GM19372 (cell line): ENCODE measurements at regions not wholly inside any gene's neighbourhood (a gene's known extent, or its start where the extent isn't known, plus 50 kb on each side); places are given as distances from the start of the nearest gene placed in this dataset.

Experiments
- ATAC-seq: cut with Tn5 transposase; IDR thresholded peaks from one replicate; pipeline ENCODE4 v1.9.1; 2021; ENCODE audit warnings: mild to moderate bottlenecking, low read depth, moderate library complexity; ENCODE audit not compliant: unreplicated experiment

DNA sequence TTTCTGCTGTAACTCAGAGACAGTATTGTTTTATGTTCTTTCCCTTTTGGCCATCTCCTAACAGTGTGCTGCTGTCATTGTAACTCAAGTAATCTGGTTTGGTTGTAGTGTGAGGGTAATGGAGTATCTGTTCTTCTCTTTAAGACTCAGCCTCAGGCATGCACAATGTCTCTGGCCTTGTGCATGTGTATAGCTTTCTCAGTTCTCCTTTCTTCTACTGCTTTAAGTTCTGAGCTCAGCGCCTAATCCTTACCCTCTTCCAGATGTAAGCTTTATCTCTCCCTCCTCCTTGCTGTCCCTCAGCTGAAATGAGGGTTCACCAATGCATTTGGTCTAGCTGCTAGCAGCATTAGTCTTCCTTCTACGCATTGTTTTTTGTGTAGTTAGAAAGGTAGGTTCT is 1420.4 kb upstream of the PRMT6 start:
- ATAC-seq, result no peak

DNA sequence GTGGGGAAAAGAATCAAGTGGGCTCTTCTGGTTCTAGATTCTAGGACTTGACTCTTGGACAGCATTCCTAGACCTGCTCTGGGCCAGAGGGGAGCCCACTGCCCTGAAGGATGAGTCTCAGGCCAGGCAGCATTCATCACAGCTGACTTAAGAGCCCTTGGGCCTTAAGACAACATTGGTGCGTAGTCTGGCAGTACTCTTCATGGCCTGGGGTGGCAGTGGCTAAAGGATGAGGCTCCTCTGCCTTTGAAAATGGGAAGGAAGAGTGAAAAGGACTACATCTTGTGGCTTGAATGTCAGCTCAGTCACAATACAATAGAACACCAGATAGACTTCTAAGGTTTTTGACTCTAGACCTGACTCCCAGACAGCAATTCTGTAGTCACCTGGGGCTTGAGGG is 1415.1 kb upstream of the PRMT6 start:
- no peak for ATAC-seq

DNA sequence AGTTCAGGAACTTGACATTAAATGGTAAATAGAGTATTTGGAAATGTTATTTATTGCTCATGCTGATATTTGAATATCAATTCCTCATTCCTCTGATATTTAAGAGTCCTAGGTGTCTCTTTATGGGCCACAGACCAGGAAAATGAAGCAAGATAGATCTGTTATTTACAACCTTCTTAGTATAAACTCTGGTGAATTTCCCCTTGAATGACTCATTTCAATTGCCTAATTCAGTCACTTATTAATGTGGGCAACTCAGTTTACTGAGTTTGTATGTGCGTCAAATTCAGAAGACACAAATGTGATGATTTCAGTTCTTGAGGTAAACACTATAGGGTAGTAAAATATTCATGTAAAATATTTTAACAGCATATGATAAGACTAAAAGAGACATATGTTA is 1404.4 kb upstream of the PRMT6 start:
- ATAC-seq, result no peak

DNA sequence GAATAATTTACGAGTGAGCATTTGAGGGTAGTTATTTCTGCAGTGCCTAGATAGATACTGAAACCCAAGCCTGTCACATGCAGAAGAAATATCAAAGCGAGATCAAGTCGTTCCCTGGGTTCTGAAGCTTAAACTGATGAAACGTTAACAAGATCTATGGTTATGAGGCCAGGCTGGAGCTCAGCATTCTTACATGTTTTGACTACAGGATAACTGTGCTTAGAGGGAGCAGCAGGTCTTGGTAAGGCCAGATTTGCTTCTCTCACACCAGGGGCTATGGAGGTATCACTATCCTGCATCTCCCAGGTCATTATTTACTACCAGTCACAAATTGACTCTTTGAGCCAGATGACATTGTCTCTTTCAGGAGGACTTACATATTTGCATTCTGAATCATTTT is 1401.4 kb upstream of the PRMT6 start:
- no peak for ATAC-seq

DNA sequence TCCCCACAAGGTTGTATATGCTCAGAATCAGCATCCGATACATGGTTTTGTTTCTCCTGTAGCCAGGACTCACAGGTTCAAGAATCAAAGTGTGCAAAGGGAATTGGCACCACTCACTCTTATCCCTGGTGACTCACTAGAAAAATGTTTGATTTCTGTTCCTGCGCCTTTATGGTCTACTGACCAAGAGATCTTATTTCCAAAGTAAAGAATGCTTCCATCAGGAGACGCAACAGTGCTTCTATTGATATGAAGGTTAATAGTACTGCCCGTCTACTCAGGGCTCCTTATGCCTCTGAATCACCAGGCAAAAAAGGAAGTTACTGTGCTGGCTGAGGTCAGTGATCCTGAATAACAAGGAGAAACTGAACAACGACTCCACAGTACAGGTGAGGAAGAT is 1392.0 kb upstream of the PRMT6 start:
- no peak for ATAC-seq

DNA sequence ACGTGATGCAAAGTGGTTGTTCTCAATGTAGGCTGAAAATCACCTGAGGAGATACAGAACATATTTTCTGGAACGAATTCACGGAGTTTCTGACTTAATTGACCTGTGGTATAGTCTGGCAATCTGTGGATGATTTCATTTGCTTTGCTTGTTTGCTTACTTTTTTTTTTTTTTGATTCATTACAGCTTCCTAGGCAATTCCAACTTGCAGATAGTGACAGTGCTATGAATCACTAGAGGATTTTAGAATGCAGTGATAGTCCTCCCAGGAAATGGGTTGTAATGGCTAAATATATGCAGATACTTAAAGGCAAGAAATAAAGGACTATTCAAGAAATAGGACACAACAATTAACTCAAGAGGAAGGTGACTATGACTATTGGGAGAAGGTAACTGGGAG is 1378.1 kb upstream of the PRMT6 start:
- no peak for ATAC-seq

DNA sequence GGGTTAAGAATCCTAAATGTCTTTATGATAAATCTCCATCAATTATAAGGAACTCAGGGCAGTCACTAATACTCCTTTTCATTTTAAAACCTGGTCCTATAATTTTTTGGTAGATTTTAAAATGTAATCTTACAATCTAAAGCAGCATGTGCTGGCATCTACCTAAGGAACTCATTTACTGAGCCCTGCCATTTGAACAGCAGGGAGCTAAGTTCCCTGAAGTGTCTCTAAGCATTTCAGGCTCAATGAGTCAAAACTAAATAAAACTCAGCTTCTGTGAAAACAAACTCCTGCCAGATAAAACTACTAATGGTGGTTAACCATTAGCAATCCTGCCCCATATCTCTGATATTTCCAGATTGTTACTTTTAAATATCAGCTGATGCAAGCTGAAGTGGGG is 1371.8 kb upstream of the PRMT6 start:
- ATAC-seq, result no peak

DNA sequence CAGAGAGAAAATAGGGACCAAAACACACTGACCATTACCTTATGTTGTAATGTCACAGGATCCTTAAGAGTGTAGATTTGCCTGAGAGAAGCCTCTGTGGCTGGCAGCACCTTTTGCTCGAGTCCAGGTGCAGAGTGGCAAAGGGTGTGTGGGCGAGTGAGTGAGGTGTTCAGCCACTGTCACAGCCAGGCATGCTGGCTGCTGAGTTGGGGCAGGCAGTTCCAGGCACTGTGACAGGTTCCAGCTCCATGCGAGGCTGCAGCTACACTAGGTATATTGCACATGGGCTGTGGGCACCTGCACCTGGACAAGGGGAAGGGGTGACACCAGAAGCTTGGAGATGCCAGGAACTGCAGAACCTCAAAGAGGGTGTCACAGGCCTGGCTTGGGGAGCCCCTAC is 1370.4 kb upstream of the PRMT6 start:
- ATAC-seq, result no peak

DNA sequence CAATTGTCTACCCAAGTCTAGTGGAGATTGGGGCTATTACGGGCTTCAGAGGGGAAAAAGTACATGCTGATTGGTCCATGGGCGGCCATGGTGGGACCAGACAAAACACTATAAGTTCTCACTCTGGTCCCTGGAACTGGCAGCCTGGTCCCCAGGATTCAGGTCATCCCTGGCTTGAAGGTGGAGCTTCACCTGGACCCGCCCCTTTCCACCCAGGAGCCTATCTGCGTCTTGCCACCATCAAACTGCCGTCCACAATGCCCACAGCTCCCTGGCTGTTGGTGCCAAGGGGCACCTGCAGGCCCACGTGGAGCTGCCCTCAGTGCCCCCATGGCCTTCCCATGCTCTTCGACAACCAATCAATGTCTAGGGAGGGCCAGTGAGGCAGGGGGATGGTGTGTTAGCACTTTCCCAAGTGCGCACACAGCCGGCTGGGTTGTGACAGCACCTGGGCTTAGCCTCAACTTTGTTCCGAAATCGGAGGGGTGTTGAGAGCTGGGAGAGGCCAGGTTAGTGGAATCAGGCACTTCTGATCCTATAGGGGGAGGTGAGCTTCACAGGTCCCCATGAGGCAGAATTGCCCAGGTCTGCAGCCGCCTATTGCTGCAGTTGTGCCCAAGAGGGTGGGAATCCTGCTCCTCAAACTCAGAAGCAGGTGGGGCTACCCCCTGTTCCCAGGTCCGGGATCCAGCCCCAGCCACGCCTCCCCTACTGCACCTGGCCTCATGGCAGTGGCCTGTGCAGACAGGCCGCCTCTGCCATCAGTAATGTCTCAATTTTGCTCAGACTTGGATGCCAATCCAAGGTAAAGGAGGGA is 1369.4 kb upstream of the PRMT6 start:
- ATAC-seq, result no peak

DNA sequence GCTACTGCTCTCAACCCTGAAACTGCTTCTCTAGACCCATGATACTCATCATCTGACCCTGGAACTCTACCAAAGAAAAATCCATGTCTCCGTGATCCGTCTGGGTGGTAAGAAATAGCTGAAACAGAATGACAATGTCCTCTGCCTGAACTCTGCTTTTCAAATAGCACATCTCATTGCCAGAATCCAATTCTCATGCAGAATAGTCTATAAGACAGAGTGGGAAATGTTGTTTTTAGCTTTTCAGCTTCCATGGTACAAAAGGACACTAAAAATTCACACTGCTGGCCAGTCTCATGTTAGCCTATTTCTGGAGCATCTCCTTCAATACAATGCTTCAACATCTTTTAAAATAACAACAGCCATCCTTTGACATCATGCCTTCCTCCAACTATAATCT is 1355.8 kb upstream of the PRMT6 start:
- no peak for ATAC-seq

DNA sequence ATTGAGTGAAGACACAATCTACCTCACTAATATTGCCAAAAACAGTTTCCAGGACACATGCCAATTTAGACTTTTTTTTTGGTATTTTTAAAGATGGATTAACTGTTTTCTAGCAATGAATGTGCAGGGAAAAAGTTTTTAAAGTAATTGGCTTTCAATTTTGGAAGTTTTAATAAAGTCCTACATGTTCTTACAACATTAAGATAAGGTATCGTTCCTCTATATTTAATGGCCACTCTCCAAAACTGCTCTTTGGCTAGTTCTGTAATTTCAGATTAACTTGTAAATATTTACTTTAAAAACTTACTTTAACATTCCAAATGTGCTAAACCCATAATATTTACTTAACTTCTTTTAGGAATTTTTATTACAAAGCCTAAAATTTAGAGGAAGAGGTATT is 1332.2 kb upstream of the PRMT6 start:
- ATAC-seq, result no peak

DNA sequence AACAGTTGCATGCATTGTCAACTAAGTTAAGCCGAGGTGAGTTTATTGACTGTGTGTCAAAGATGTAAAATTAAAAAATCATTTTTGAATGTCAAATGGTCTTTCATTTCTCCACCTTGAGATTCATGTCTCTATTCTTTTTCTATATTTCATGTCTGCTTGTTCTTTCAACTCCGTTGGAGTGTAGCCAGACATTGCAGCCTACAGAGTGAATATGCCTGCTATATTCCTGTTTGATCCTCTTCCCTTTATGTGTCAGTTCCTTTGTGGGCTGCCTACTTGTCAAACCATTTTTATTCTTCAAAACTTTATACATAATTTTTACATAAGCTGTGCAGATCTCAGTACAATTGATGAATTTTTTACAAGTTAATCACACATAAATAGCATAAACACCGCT is 1325.8 kb upstream of the PRMT6 start:
- no peak for ATAC-seq

DNA sequence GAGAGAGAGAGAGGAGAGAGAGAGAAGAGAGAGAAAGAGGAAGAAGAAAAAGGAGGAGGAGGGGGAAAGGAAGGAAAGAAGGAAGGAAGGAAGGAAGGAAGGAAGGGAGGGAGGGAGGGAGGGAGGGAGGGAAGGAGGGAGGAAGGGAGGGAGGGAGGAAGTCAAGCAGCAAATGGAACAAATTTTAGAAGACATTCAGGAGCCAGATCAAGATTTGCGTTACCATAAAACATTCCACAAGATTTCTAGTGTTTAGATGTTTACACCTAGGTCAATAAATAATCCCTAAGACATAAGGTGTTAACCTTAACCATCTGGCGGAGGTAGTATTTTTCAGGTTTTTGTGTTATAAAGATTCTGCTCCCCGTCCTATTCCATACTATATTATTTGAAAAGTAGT is 1320.1 kb upstream of the PRMT6 start:
- no peak for ATAC-seq

DNA sequence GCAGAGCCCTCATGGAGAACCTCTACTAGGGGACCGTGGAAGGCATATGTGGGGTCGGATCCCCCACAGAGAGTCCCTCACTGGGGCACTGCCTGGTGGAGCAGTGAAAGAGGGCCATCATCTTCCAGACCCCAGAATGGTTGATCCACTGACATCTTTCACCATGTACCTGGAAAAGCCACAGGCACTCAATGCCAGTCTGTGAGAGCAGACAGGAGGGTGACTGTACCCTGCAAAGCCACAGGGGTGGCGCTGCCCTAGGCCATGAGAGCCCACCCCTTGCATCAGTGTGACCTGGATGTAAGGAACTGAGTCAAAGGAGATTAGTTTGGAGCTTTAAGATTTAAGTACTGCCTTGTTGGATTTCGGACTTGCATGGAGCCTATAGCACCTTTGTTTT is 1276.7 kb upstream of the PRMT6 start:
- no peak for ATAC-seq

DNA sequence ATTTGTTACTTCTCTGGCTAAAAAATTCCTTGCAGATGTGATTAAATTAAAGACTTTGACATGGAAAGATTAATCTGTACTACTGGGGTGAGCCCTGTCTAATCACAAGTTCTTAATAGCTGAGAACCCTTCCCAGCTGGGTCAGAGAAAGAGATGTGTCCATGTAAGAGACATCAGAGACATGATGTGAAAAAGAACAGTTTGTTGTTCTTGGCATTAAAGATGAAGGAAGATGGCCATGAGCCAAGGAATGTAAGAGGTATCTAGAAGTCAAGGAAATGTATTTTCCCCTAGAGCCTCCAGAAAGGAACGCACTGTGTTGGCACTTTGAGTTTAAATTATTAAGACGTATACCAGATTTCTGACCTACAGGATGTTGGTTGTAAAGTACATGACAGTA is 1271.5 kb upstream of the PRMT6 start:
- no peak for ATAC-seq

DNA sequence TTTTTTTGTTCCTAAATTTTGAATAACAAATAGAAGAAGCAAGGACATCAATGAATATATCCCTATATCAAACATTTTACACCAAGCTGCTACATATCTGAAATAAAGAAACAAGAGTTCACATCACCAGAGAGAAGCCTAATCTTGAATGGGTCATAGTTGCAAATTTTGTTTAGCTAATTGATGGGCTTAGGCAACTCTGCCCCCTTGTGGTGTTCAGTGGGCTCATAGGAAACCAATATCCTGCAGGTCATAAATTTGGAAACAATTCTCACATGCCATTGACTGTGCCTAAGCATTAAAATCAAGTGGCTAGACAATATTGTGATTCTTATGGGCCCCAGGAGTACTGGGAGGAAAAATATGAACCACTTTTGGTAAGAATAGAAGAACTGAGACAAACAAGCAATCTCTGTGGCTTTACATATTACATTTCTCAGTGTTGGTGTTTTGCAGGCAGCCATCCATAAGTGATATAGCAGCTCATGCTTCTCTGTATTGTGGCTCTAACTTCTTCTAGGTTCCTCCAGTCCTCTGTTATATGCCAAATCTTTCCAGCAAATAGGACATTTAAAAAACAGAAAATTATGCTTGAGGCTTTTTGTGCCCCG is 1262.8 kb upstream of the PRMT6 start:
- no peak for ATAC-seq

DNA sequence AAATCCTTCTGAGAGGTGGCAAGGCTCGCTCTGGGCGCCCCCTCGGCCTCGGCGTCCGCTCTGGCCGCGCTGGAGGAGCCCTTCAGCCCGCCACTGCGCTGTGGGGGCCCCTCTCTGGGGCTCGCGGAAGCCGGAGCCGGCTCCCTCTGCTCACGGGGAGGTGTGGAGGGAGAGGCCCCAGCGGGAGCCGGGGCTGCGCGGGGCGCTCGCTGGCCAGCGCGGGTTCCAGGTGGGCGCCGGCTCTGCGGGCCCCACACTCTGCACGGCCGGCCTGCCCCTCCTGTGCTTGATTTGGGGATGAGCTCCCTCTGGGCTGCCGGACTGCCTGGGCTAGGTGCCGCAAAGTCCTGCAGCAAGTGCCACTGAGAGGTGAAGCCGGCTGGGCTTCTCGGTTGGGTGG is 1260.7 kb upstream of the PRMT6 start:
- no peak for ATAC-seq

DNA sequence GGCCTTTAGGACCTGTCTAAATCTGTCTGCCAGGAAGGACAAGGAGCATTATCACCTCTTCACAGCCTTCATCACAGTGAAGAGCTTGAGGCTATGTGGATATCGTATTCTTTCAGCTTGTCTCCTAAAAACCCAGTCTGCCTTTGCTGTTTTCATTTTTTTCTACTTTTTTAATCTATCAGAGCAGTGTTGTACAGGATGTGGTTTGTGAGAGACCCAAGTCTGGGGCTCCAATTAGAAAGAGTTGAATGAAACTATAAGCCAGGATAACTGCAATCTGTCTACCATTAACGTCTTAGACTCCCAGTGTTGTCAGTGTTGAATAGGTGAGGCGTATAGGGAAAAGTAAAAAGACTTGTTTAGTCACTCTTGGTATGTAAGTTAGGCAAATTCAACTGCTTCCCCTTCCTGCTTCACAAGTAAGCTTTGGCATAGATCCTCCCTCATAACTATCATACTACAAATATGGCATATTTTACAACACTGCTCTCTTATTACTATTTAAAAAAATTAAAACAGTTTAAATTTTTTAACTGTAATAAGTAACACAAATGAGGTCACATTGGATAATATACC is 1225.8 kb upstream of the PRMT6 start:
- ATAC-seq, result no peak

DNA sequence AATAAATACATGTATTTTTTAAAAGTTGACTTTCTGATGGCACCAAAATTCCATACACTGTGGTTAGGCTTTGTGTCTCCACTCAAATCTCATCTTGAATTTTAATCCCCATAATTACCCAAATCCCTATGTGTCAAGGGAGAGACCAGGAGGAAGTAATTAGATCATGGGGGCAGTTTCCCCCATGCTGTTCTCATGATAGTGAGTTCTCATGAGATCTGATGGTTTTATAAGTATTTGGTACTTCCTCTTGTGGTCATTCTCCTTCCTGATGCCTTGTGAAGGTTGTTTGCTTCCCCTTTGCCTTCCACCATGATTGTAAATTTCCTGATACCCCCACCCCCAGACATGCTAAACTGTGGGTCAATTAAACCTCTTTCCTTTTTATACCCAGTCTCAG is 1218.4 kb upstream of the PRMT6 start:
- no peak for ATAC-seq

DNA sequence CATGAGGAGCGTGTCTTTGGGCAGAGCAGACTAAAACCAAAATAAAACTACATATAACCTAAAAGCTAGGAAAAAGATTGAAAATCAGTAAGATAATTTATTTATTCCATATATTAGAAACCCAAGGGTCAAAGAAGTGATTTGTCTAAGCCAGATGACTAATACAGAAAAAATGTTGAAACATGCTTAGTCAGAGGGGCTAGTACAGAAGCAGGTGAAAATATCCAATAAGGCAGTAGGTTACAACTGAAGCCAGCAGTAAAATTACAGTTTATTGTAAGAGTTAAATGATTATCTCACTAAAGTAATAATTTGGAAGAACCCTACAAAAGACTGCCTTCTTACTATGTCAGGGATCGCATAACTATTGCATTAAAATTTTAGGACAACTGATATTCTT is 1190.9 kb upstream of the PRMT6 start:
- no peak for ATAC-seq

DNA sequence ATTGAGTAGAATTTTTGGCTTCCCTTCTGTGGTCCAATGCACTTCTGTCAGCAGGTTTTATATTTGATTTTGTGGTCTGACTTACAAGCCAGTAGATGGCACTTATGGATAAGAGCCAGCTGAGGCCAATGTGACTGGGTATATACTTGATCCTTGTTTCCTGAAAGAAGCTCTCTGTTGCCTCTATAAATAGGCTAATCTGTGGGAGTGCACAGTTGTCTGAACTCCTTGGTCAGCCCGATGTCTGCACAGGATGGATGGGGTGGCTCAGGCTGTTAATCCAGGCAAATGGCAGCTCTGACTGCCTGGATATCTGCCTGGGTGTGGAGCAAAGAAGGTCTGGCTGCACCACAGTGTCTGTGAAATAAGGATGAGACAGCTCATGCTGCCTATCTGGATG is 1183.7 kb upstream of the PRMT6 start:
- ATAC-seq, result no peak

DNA sequence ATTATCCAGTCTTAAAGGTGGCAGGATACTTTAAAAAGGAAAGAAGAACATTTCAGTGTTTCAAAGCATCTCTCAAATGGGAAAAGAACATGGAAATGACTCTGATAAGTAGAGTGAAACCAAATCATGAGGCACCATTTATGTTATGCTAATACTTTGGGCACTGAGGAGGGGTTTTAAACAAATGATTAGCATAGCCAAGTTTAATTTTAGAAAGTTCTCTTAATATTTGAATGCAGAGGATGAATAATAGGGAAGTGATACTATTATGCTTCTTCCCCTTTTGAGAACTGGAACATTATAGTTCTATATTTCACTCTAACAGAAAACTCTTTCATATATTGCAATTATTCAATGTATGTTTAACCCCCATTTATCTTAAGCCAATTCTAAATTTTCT is 1181.9 kb upstream of the PRMT6 start:
- ATAC-seq, result peak; percentile 66
